DOHH2 (cell line): ENCODE measurements at regions not wholly inside any gene's neighbourhood (a gene's known extent, or its start where the extent isn't known, plus 50 kb on each side); places are given as distances from the start of the nearest gene placed in this dataset.

Experiments used
- EZH2phosphoT487 ChIP-seq: fragments of 200-600 bp; sonication (generic); IDR thresholded peaks from 2 replicates; pipeline ENCODE4 v1.6.1; 2017; ENCODE audit warnings: borderline replicate concordance, mild to moderate bottlenecking, antibody characterized with exemption, low read length, moderate library complexity, mixed read lengths
- TF ChIP-seq, protein P1 (sequence below): fragments of 200-600 bp; sonication (generic); IDR thresholded peaks from one replicate; pipeline ENCODE4 v1.5.1; 2014; ENCODE audit warnings: antibody characterized with exemption, mild to moderate bottlenecking, low read depth, low read length; ENCODE audit not compliant: poor library complexity, severe bottlenecking

GRCh38 chr5:106584268-106584667, 1086.5 kb downstream of the EFNA5 start:
- TF ChIP-seq, protein P1, sequence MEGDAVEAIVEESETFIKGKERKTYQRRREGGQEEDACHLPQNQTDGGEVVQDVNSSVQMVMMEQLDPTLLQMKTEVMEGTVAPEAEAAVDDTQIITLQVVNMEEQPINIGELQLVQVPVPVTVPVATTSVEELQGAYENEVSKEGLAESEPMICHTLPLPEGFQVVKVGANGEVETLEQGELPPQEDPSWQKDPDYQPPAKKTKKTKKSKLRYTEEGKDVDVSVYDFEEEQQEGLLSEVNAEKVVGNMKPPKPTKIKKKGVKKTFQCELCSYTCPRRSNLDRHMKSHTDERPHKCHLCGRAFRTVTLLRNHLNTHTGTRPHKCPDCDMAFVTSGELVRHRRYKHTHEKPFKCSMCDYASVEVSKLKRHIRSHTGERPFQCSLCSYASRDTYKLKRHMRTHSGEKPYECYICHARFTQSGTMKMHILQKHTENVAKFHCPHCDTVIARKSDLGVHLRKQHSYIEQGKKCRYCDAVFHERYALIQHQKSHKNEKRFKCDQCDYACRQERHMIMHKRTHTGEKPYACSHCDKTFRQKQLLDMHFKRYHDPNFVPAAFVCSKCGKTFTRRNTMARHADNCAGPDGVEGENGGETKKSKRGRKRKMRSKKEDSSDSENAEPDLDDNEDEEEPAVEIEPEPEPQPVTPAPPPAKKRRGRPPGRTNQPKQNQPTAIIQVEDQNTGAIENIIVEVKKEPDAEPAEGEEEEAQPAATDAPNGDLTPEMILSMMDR, result no peak
- no peak for TF ChIP-seq EZH2phosphoT487
